ENCODE measurements at regions not wholly inside any gene's neighbourhood (a gene's known extent, or its start where the extent isn't known, plus 50 kb on each side); places are given as distances from the start of the nearest gene placed in this dataset.

- H3K4me2 ChIP-seq (replicated peaks; ENCODE audit: extremely low read depth, low read length, poor library complexity, severe bottlenecking): no peak overlapping the region
- DNase-seq: no peak
- H3K27ac ChIP-seq (ENCODE audit: low read depth in 1 of 2, low read length in 2 of 2): no peak overlapping the region
- H3K4me1 Mint-ChIP-seq: no peaks in the 10 kb centered on the region
- no peaks in the 10 kb centered on the region for H3K36me3 ChIP-seq (replicated peaks in 1 of 2; ENCODE audit: control insufficient read depth in 1 of 2, insufficient read depth in 2 of 2, low read length in 2 of 2)
- H3K9me3 ChIP-seq (replicated peaks in 1 of 2; ENCODE audit: control insufficient read depth in 1 of 2, insufficient read depth in 1 of 2, low read length in 2 of 2): no peaks in the 10 kb centered on the region
- TF ChIP-seq CTCF (IDR thresholded peaks at IDR 0.05): no peak
- H3K27me3 ChIP-seq (ENCODE audit: control insufficient read depth in 2 of 2, insufficient read depth in 2 of 2, low read length in 2 of 2): no peaks in the 10 kb centered on the region
- no peaks in the 10 kb centered on the region for H3K36me3 Mint-ChIP-seq
- no peak overlapping the region for H3K27ac Mint-ChIP-seq
- no peak overlapping the region for H3K4me3 ChIP-seq (replicated peaks in 1 of 3; ENCODE audit: low read depth in 2 of 3, low read length in 3 of 3)
- intact Hi-C loops (cut with micrococcal nuclease): no loop called here
- H3K4me1 ChIP-seq (ENCODE audit: control insufficient read depth in 1 of 2, insufficient read depth in 2 of 2, low read length in 2 of 2): no peaks in the 10 kb centered on the region
- WGBS (ENCODE audit: insufficient coverage): 78% methylated on average over 5 of the region's 5 CpGs
- no peak overlapping the region for H3K9ac ChIP-seq (ENCODE audit: insufficient read depth, low read length, poor library complexity, severe bottlenecking)
- peaks cover 0 to 2% (median 1%) of the 10 kb centered on the region in 3 donors for H3K27me3 Mint-ChIP-seq (ENCODE audit: low read depth in 3 of 3)
- H3K9me3 Mint-ChIP-seq: peaks cover 0 to 22% (median 4%) of the 10 kb centered on the region in 7 donors
- H3K4me3 Mint-ChIP-seq: no peak overlapping the region
- H3K79me2 ChIP-seq (ENCODE audit: insufficient read depth, low read length): no peaks in the 10 kb centered on the region
- H4K20me1 ChIP-seq (ENCODE audit: insufficient read depth, low read length): no peaks in the 10 kb centered on the region
- no peak overlapping the region for H2AFZ ChIP-seq (ENCODE audit: insufficient read depth, low read depth, low read length, poor library complexity, severe bottlenecking)
Measured at GRCh38 chr2:223196331-223196730, 144.3 kb downstream of the KCNE4 start.

DNA sequence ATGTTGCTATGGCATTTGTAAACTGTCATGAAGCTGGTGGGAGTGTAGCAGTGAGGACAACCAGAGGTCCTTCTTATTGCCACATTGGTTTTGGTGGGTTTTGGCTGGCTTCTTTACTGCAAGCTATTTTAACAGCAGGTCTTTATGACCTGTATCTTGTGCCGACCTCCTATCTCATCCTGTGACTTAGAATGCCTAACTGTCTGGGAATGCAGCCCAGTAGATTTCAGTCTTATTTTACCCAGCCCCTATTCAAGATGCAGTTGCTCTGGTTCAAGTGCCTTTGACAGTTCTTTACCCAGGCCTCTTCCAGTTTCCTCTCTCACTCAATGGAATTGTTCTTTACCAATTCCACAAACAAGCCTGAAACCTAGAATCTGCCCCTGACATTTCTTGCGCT, 145.1 kb downstream of the KCNE4 start:
- Mint-ChIP-seq H3K27ac (no peak overlapping the region), H3K4me1 (no peaks in the 10 kb centered on the region), H3K27me3 (ENCODE audit: low read depth in 3 of 3) (peaks cover 0 to 2% (median 1%) of the 10 kb centered on the region in 3 donors), H3K4me3 (no peak overlapping the region), H3K9me3 (peaks cover 0 to 20% (median 4%) of the 10 kb centered on the region in 7 donors), H3K36me3 (no peaks in the 10 kb centered on the region)
- TF ChIP-seq CTCF (IDR thresholded peaks at IDR 0.05): no peak
- Histone ChIP-seq H3K4me1 (ENCODE audit: control insufficient read depth in 1 of 2, insufficient read depth in 2 of 2, low read length in 2 of 2) (no peaks in the 10 kb centered on the region), H4K20me1 (ENCODE audit: insufficient read depth, low read length) (no peaks in the 10 kb centered on the region), H3K36me3 (replicated peaks in 1 of 2; ENCODE audit: control insufficient read depth in 1 of 2, insufficient read depth in 2 of 2, low read length in 2 of 2) (no peaks in the 10 kb centered on the region), H3K4me3 (replicated peaks in 1 of 3; ENCODE audit: low read depth in 2 of 3, low read length in 3 of 3) (no peak overlapping the region), H3K27ac (ENCODE audit: low read depth in 1 of 2, low read length in 2 of 2) (no peak overlapping the region), H2AFZ (ENCODE audit: insufficient read depth, low read depth, low read length, poor library complexity, severe bottlenecking) (no peak overlapping the region), H3K27me3 (ENCODE audit: control insufficient read depth in 2 of 2, insufficient read depth in 2 of 2, low read length in 2 of 2) (no peaks in the 10 kb centered on the region), H3K9me3 (replicated peaks in 1 of 2; ENCODE audit: control insufficient read depth in 1 of 2, insufficient read depth in 1 of 2, low read length in 2 of 2) (no peaks in the 10 kb centered on the region), H3K79me2 (ENCODE audit: insufficient read depth, low read length) (no peaks in the 10 kb centered on the region), H3K4me2 (replicated peaks; ENCODE audit: extremely low read depth, low read length, poor library complexity, severe bottlenecking) (no peak overlapping the region), H3K9ac (ENCODE audit: insufficient read depth, low read length, poor library complexity, severe bottlenecking) (no peak overlapping the region)
- WGBS (ENCODE audit: insufficient coverage): 85% methylated on average over 2 of the region's 2 CpGs
- no peak for DNase-seq
- intact Hi-C loops (cut with micrococcal nuclease): no loop called here
